ENCODE measurements at regions not wholly inside any gene's neighbourhood (a gene's known extent, or its start where the extent isn't known, plus 50 kb on each side); places are given as distances from the start of the nearest gene placed in this dataset.

DNA sequence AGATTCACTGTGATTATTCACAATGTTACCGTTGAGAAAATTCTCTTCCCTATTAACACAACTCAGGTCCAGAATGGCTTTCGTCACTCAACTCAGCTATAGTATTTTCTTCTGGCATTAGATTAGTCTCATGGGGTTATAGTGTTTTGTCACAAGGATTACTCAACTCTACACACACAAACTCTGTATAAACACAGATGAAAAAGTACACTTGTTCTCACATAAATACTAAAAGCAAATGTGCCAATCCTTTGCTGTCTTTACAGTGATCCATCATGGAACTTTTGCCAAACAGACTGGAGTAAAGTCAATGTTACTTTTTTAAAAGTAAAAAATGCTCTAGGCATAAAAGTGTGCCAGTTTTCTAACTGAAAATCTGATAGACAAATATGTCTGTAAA is 267.6 kb downstream of the RBM43 start:
- TF ChIP-seq, protein P1, sequence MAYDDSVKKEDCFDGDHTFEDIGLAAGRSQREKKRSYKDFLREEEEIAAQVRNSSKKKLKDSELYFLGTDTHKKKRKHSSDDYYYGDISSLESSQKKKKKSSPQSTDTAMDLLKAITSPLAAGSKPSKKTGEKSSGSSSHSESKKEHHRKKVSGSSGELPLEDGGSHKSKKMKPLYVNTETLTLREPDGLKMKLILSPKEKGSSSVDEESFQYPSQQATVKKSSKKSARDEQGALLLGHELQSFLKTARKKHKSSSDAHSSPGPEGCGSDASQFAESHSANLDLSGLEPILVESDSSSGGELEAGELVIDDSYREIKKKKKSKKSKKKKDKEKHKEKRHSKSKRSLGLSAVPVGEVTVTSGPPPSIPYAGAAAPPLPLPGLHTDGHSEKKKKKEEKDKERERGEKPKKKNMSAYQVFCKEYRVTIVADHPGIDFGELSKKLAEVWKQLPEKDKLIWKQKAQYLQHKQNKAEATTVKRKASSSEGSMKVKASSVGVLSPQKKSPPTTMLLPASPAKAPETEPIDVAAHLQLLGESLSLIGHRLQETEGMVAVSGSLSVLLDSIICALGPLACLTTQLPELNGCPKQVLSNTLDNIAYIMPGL (CRISPR knock-in tag; IDR thresholded peaks at IDR 0.05) = no peak
- TF ChIP-seq RELA (CRISPR knock-in tag; IDR thresholded peaks at IDR 0.05; ENCODE audit: borderline replicate concordance) (no peak), ETV6 (CRISPR knock-in tag; IDR thresholded peaks at IDR 0.05) (no peak), ZBTB21 (CRISPR knock-in tag; IDR thresholded peaks at IDR 0.05; ENCODE audit: borderline replicate concordance) (no peak), RORB (CRISPR knock-in tag; IDR thresholded peaks at IDR 0.05) (no peak), TCF7 (CRISPR knock-in tag; IDR thresholded peaks at IDR 0.05; ENCODE audit: low read depth) (no peak), ZNF317 (CRISPR knock-in tag; IDR thresholded peaks at IDR 0.05; ENCODE audit: borderline replicate concordance, low read depth) (no peak), EMX1 (CRISPR knock-in tag; IDR thresholded peaks at IDR 0.05) (no peak), ZNF671 (CRISPR knock-in tag; IDR thresholded peaks at IDR 0.05) (no peak), NR3C1 (CRISPR knock-in tag; conservative IDR thresholded peaks at IDR 0.05; ENCODE audit: low read depth) (no peak), ZNF423 (CRISPR knock-in tag; IDR thresholded peaks at IDR 0.05) (no peak), FOXJ3 (CRISPR knock-in tag; IDR thresholded peaks at IDR 0.05; ENCODE audit: borderline replicate concordance) (no peak), JUN (CRISPR knock-in tag; IDR thresholded peaks at IDR 0.05) (no peak)
- TF ChIP-seq, protein P2, sequence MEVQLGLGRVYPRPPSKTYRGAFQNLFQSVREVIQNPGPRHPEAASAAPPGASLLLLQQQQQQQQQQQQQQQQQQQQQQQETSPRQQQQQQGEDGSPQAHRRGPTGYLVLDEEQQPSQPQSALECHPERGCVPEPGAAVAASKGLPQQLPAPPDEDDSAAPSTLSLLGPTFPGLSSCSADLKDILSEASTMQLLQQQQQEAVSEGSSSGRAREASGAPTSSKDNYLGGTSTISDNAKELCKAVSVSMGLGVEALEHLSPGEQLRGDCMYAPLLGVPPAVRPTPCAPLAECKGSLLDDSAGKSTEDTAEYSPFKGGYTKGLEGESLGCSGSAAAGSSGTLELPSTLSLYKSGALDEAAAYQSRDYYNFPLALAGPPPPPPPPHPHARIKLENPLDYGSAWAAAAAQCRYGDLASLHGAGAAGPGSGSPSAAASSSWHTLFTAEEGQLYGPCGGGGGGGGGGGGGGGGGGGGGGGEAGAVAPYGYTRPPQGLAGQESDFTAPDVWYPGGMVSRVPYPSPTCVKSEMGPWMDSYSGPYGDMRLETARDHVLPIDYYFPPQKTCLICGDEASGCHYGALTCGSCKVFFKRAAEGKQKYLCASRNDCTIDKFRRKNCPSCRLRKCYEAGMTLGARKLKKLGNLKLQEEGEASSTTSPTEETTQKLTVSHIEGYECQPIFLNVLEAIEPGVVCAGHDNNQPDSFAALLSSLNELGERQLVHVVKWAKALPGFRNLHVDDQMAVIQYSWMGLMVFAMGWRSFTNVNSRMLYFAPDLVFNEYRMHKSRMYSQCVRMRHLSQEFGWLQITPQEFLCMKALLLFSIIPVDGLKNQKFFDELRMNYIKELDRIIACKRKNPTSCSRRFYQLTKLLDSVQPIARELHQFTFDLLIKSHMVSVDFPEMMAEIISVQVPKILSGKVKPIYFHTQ (CRISPR knock-in tag; IDR thresholded peaks at IDR 0.05) = no peak
- TF ChIP-seq, protein P3, sequence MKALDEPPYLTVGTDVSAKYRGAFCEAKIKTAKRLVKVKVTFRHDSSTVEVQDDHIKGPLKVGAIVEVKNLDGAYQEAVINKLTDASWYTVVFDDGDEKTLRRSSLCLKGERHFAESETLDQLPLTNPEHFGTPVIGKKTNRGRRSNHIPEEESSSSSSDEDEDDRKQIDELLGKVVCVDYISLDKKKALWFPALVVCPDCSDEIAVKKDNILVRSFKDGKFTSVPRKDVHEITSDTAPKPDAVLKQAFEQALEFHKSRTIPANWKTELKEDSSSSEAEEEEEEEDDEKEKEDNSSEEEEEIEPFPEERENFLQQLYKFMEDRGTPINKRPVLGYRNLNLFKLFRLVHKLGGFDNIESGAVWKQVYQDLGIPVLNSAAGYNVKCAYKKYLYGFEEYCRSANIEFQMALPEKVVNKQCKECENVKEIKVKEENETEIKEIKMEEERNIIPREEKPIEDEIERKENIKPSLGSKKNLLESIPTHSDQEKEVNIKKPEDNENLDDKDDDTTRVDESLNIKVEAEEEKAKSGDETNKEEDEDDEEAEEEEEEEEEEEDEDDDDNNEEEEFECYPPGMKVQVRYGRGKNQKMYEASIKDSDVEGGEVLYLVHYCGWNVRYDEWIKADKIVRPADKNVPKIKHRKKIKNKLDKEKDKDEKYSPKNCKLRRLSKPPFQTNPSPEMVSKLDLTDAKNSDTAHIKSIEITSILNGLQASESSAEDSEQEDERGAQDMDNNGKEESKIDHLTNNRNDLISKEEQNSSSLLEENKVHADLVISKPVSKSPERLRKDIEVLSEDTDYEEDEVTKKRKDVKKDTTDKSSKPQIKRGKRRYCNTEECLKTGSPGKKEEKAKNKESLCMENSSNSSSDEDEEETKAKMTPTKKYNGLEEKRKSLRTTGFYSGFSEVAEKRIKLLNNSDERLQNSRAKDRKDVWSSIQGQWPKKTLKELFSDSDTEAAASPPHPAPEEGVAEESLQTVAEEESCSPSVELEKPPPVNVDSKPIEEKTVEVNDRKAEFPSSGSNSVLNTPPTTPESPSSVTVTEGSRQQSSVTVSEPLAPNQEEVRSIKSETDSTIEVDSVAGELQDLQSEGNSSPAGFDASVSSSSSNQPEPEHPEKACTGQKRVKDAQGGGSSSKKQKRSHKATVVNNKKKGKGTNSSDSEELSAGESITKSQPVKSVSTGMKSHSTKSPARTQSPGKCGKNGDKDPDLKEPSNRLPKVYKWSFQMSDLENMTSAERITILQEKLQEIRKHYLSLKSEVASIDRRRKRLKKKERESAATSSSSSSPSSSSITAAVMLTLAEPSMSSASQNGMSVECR (CRISPR knock-in tag; IDR thresholded peaks at IDR 0.05; ENCODE audit: borderline replicate concordance) = no peak
- CTCF ChIA-PET = no interaction called here
- Mint-ChIP-seq H3K4me3 (no peak overlapping the region), H3K27ac (no peak overlapping the region), H3K9me3 (peaks cover 35% of the 10 kb centered on the region), H3K4me1 (no peaks in the 10 kb centered on the region), H3K27me3 (ENCODE audit: low read depth) (no peaks in the 10 kb centered on the region; the same call in 1 of the 2 replicates), H3K36me3 (peaks cover 27% of the 10 kb centered on the region)
- ATAC-seq = no peak
- no peak for DNase-seq (ENCODE audit: low spot score)
- POLR2A ChIA-PET = no interaction called here

DNA sequence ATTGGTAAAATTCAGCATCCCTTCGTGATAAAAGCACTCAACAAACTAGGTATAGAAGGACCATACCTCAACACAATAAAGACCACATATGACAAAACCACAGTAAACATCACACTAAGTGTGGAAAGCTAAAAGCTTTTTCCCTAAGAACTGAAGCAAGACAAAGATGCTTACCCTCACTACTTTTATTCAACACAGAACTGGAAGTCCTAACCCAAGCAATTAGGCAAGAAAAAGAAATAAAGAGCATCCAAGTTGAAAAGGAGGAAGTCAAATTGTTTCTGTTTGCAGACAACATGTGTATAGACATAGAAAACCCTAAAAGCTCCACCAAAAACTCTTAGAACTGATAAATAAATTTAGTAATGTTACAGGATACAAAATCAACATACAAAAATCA is 271.7 kb downstream of the RBM43 start:
- Mint-ChIP-seq H3K27ac (no peak overlapping the region), H3K4me3 (no peak overlapping the region), H3K27me3 (ENCODE audit: low read depth) (no peaks in the 10 kb centered on the region; the same call in 1 of the 2 replicates), H3K4me1 (no peaks in the 10 kb centered on the region), H3K36me3 (peaks cover 30% of the 10 kb centered on the region), H3K9me3 (peaks cover 42% of the 10 kb centered on the region)
- ChIA-PET POLR2A (no interaction called here), CTCF (no interaction called here)
- no peak for DNase-seq (ENCODE audit: low spot score)
- ATAC-seq = no peak
- TF ChIP-seq ZNF121 (CRISPR knock-in tag; IDR thresholded peaks at IDR 0.05) (no peak), ETV6 (CRISPR knock-in tag; IDR thresholded peaks at IDR 0.05) (no peak)
- TF ChIP-seq, protein P4, sequence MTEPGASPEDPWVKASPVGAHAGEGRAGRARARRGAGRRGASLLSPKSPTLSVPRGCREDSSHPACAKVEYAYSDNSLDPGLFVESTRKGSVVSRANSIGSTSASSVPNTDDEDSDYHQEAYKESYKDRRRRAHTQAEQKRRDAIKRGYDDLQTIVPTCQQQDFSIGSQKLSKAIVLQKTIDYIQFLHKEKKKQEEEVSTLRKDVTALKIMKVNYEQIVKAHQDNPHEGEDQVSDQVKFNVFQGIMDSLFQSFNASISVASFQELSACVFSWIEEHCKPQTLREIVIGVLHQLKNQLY (CRISPR knock-in tag; IDR thresholded peaks at IDR 0.05) = no peak
- TF ChIP-seq, protein P5, sequence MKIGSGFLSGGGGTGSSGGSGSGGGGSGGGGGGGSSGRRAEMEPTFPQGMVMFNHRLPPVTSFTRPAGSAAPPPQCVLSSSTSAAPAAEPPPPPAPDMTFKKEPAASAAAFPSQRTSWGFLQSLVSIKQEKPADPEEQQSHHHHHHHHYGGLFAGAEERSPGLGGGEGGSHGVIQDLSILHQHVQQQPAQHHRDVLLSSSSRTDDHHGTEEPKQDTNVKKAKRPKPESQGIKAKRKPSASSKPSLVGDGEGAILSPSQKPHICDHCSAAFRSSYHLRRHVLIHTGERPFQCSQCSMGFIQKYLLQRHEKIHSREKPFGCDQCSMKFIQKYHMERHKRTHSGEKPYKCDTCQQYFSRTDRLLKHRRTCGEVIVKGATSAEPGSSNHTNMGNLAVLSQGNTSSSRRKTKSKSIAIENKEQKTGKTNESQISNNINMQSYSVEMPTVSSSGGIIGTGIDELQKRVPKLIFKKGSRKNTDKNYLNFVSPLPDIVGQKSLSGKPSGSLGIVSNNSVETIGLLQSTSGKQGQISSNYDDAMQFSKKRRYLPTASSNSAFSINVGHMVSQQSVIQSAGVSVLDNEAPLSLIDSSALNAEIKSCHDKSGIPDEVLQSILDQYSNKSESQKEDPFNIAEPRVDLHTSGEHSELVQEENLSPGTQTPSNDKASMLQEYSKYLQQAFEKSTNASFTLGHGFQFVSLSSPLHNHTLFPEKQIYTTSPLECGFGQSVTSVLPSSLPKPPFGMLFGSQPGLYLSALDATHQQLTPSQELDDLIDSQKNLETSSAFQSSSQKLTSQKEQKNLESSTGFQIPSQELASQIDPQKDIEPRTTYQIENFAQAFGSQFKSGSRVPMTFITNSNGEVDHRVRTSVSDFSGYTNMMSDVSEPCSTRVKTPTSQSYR (CRISPR knock-in tag; IDR thresholded peaks at IDR 0.05) = no peak
- TF ChIP-seq, protein P6, sequence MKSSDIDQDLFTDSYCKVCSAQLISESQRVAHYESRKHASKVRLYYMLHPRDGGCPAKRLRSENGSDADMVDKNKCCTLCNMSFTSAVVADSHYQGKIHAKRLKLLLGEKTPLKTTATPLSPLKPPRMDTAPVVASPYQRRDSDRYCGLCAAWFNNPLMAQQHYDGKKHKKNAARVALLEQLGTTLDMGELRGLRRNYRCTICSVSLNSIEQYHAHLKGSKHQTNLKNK (CRISPR knock-in tag; IDR thresholded peaks at IDR 0.05) = no peak

All from WTC11 (cell line).